ENCODE measurements at regions not wholly inside any gene's neighbourhood (a gene's known extent, or its start where the extent isn't known, plus 50 kb on each side); places are given as distances from the start of the nearest gene placed in this dataset.
"Not testable (repeated sequence)": the region's sequence is repeated elsewhere in the genome, so short reads cannot be mapped to it uniquely, and the experiment has no call there.

GRCh38 chr1:88593358-88593757, 90.7 kb upstream of the PKN2 start:
- H3K36me3 ChIP-seq (replicated peaks in 1 of 2; ENCODE audit: control insufficient read depth in 1 of 2, insufficient read depth in 2 of 2, low read length in 2 of 2), result no peaks in the 10 kb centered on the region
- Mint-ChIP-seq H3K4me3 (no peak overlapping the region), H3K27ac (no peak overlapping the region), H3K36me3 (no peaks in the 10 kb centered on the region), H3K4me1 (no peaks in the 10 kb centered on the region), H3K27me3 (ENCODE audit: low read depth in 3 of 3) (peaks cover 2% of the 10 kb centered on the region in 3 donors), H3K9me3 (peaks cover 5 to 27% (median 21%) of the 10 kb centered on the region in 7 donors)
- peaks cover 0 to 7% of the 10 kb centered on the region in 2 donors for H3K4me1 ChIP-seq (ENCODE audit: control insufficient read depth in 1 of 2, insufficient read depth in 2 of 2, low read length in 2 of 2)
- H3K9ac ChIP-seq (ENCODE audit: insufficient read depth, low read length, poor library complexity, severe bottlenecking), result no peak overlapping the region
- no peak overlapping the region for H2AFZ ChIP-seq (ENCODE audit: insufficient read depth, low read depth, low read length, poor library complexity, severe bottlenecking)
- no peaks in the 10 kb centered on the region for H4K20me1 ChIP-seq (ENCODE audit: insufficient read depth, low read length)
- no peak overlapping the region for H3K4me3 ChIP-seq (replicated peaks in 1 of 3; ENCODE audit: low read depth in 2 of 3, low read length in 3 of 3)
- no peak for DNase-seq
- H3K27me3 ChIP-seq (ENCODE audit: control insufficient read depth in 2 of 2, insufficient read depth in 2 of 2, low read length in 2 of 2), result no peaks in the 10 kb centered on the region
- intact Hi-C loops (cut with micrococcal nuclease), result no loop called here
- H3K4me2 ChIP-seq (replicated peaks; ENCODE audit: extremely low read depth, low read length, poor library complexity, severe bottlenecking), result no peak overlapping the region
- peaks cover 0 to 9% of the 10 kb centered on the region in 2 donors for H3K9me3 ChIP-seq (replicated peaks in 1 of 2; ENCODE audit: control insufficient read depth in 1 of 2, insufficient read depth in 1 of 2, low read length in 2 of 2)
- no peak overlapping the region for H3K27ac ChIP-seq (ENCODE audit: low read depth in 1 of 2, low read length in 2 of 2)
- no peaks in the 10 kb centered on the region for H3K79me2 ChIP-seq (ENCODE audit: insufficient read depth, low read length)
- no peak for TF ChIP-seq CTCF (IDR thresholded peaks at IDR 0.05)

GRCh38 chr1:88595355-88596002, 88.6 kb upstream of the PKN2 start:
- Histone ChIP-seq H2AFZ (ENCODE audit: insufficient read depth, low read depth, low read length, poor library complexity, severe bottlenecking) (no peak overlapping the region), H3K4me3 (replicated peaks in 1 of 3; ENCODE audit: low read depth in 2 of 3, low read length in 3 of 3) (no peak overlapping the region), H3K4me1 (ENCODE audit: control insufficient read depth in 1 of 2, insufficient read depth in 2 of 2, low read length in 2 of 2) (peaks cover 0 to 7% of the 10 kb centered on the region in 2 donors), H3K79me2 (ENCODE audit: insufficient read depth, low read length) (no peaks in the 10 kb centered on the region), H3K4me2 (replicated peaks; ENCODE audit: extremely low read depth, low read length, poor library complexity, severe bottlenecking) (no peak overlapping the region), H4K20me1 (ENCODE audit: insufficient read depth, low read length) (no peaks in the 10 kb centered on the region), H3K27me3 (ENCODE audit: control insufficient read depth in 2 of 2, insufficient read depth in 2 of 2, low read length in 2 of 2) (no peaks in the 10 kb centered on the region), H3K27ac (ENCODE audit: low read depth in 1 of 2, low read length in 2 of 2) (no peak overlapping the region), H3K9me3 (replicated peaks in 1 of 2; ENCODE audit: control insufficient read depth in 1 of 2, insufficient read depth in 1 of 2, low read length in 2 of 2) (peaks cover 0 to 16% of the 10 kb centered on the region in 2 donors), H3K9ac (ENCODE audit: insufficient read depth, low read length, poor library complexity, severe bottlenecking) (no peak overlapping the region), H3K36me3 (replicated peaks in 1 of 2; ENCODE audit: control insufficient read depth in 1 of 2, insufficient read depth in 2 of 2, low read length in 2 of 2) (no peaks in the 10 kb centered on the region)
- Mint-ChIP-seq H3K4me1 (no peaks in the 10 kb centered on the region), H3K36me3 (no peaks in the 10 kb centered on the region), H3K9me3 (peaks cover 5 to 32% (median 25%) of the 10 kb centered on the region in 7 donors), H3K4me3 (no peak overlapping the region), H3K27me3 (ENCODE audit: low read depth in 3 of 3) (peaks cover 2% of the 10 kb centered on the region in 3 donors), H3K27ac (no peak overlapping the region)
- peak; percentile 4 to 41 (median 30) for DNase-seq
- no CpG with 5 or more reads among the region's 4 CpGs for WGBS (ENCODE audit: insufficient coverage)
- intact Hi-C loops (cut with micrococcal nuclease), result no loop called here
- TF ChIP-seq CTCF (IDR thresholded peaks at IDR 0.05), result peak; percentile 45

GRCh38 chr1:88597973-88598372, 86.1 kb upstream of the PKN2 start:
- H3K36me3 Mint-ChIP-seq; H3K27ac Mint-ChIP-seq; H3K27me3 ChIP-seq (ENCODE audit: control insufficient read depth in 2 of 2, insufficient read depth in 2 of 2, low read length in 2 of 2); H3K4me1 ChIP-seq (ENCODE audit: control insufficient read depth in 1 of 2, insufficient read depth in 2 of 2, low read length in 2 of 2); H3K4me3 Mint-ChIP-seq; H3K9ac ChIP-seq (ENCODE audit: insufficient read depth, low read length, poor library complexity, severe bottlenecking); H3K79me2 ChIP-seq (ENCODE audit: insufficient read depth, low read length); H3K4me3 ChIP-seq (replicated peaks in 1 of 3; ENCODE audit: low read depth in 2 of 3, low read length in 3 of 3); H3K4me1 Mint-ChIP-seq; intact Hi-C loops (cut with micrococcal nuclease); H3K4me2 ChIP-seq (replicated peaks; ENCODE audit: extremely low read depth, low read length, poor library complexity, severe bottlenecking); DNase-seq; H3K27ac ChIP-seq (ENCODE audit: low read depth in 1 of 2, low read length in 2 of 2); H4K20me1 ChIP-seq (ENCODE audit: insufficient read depth, low read length); H3K36me3 ChIP-seq (replicated peaks in 1 of 2; ENCODE audit: control insufficient read depth in 1 of 2, insufficient read depth in 2 of 2, low read length in 2 of 2); H2AFZ ChIP-seq (ENCODE audit: insufficient read depth, low read depth, low read length, poor library complexity, severe bottlenecking); H3K27me3 Mint-ChIP-seq (ENCODE audit: low read depth in 3 of 3): not testable (repeated sequence)
- H3K9me3 Mint-ChIP-seq, result peaks cover 5 to 28% (median 22%) of the 10 kb centered on the region in 7 donors
- WGBS (ENCODE audit: insufficient coverage), result 60% methylated on average over 1 of the region's 1 CpG
- H3K9me3 ChIP-seq (replicated peaks in 1 of 2; ENCODE audit: control insufficient read depth in 1 of 2, insufficient read depth in 1 of 2, low read length in 2 of 2), result peaks cover 0 to 16% of the 10 kb centered on the region in 2 donors

Measured in CD14-positive monocyte (primary cell).